ENCODE measurements at regions not wholly inside any gene's neighbourhood (a gene's known extent, or its start where the extent isn't known, plus 50 kb on each side); places are given as distances from the start of the nearest gene placed in this dataset.

GRCh38 chr18:22628795-22629510 lies 211.2 kb upstream of the CTAGE1 start:
- no peaks in the 10 kb centered on the region for H3K27me3 ChIP-seq (ENCODE audit: low read depth)
- no peaks in the 10 kb centered on the region for H3K36me3 ChIP-seq
- no peak overlapping the region for H3K27ac ChIP-seq
- intact Hi-C loops (cut with DNase I), result no loop called here
- no peak overlapping the region for H3K4me3 ChIP-seq
- TF ChIP-seq CTCF (IDR thresholded peaks at IDR 0.05), result no peak
- ATAC-seq (no peak), DNase-seq (no peak)
- no peaks in the 10 kb centered on the region for H3K4me1 ChIP-seq
- H3K9me3 ChIP-seq, result no peaks in the 10 kb centered on the region

- intact Hi-C loops (cut with DNase I), result no loop called here
- Histone ChIP-seq H3K9me3 (no peaks in the 10 kb centered on the region), H3K36me3 (no peaks in the 10 kb centered on the region), H3K27me3 (ENCODE audit: low read depth) (no peaks in the 10 kb centered on the region), H3K27ac (no peak overlapping the region), H3K4me1 (no peaks in the 10 kb centered on the region), H3K4me3 (no peak overlapping the region)
- DNase-seq (no peak), ATAC-seq (no peak)
- no peak for TF ChIP-seq CTCF (IDR thresholded peaks at IDR 0.05)
Observed at GRCh38 chr18:22630980-22631379, 213.3 kb upstream of the CTAGE1 start.

- no peaks in the 10 kb centered on the region for H3K27me3 ChIP-seq (ENCODE audit: low read depth)
- ATAC-seq (no peak), DNase-seq (no peak)
- TF ChIP-seq CTCF (IDR thresholded peaks at IDR 0.05), result no peak
- H3K36me3 ChIP-seq, result no peaks in the 10 kb centered on the region
- no peaks in the 10 kb centered on the region for H3K9me3 ChIP-seq
- no peak overlapping the region for H3K27ac ChIP-seq
- intact Hi-C loops (cut with DNase I), result no loop called here
- H3K4me3 ChIP-seq, result no peak overlapping the region
- H3K4me1 ChIP-seq, result no peaks in the 10 kb centered on the region
Observed at GRCh38 chr18:22632191-22632590, 214.5 kb upstream of the CTAGE1 start.

GRCh38 chr18:22634464-22634863 lies 216.7 kb upstream of the CTAGE1 start:
- no peak overlapping the region for H3K4me3 ChIP-seq
- intact Hi-C loops (cut with DNase I), result no loop called here
- no peaks in the 10 kb centered on the region for H3K27me3 ChIP-seq (ENCODE audit: low read depth)
- H3K9me3 ChIP-seq, result no peaks in the 10 kb centered on the region
- no peak for TF ChIP-seq CTCF (IDR thresholded peaks at IDR 0.05)
- DNase-seq (no peak), ATAC-seq (no peak)
- H3K4me1 ChIP-seq, result no peaks in the 10 kb centered on the region
- H3K27ac ChIP-seq, result no peak overlapping the region
- no peaks in the 10 kb centered on the region for H3K36me3 ChIP-seq

GRCh38 chr18:22637787-22638186 lies 220.1 kb upstream of the CTAGE1 start:
- no peak for DNase-seq

More at GRCh38 chr18:22637787-22638186, 220.1 kb upstream of the CTAGE1 start:
- ATAC-seq, result no peak
- intact Hi-C loops (cut with DNase I), result no loop called here
- no peak overlapping the region for H3K27ac ChIP-seq
- no peaks in the 10 kb centered on the region for H3K4me1 ChIP-seq
- no peaks in the 10 kb centered on the region for H3K36me3 ChIP-seq
- H3K9me3 ChIP-seq, result no peaks in the 10 kb centered on the region
- no peak overlapping the region for H3K4me3 ChIP-seq
- TF ChIP-seq CTCF (IDR thresholded peaks at IDR 0.05), result no peak
- no peaks in the 10 kb centered on the region for H3K27me3 ChIP-seq (ENCODE audit: low read depth)
